Pancreas (tissue), 10 donors: ENCODE measurements at regions not wholly inside any gene's neighbourhood (a gene's known extent, or its start where the extent isn't known, plus 50 kb on each side); places are given as distances from the start of the nearest gene placed in this dataset.
A peak's percentile ranks its signal among the peaks of the same experiment; 100 is the strongest.

ENCODE experiments used
- ATAC-seq, 4 donors: fragments of 200-7000 bp; cut with Tn5 transposase; one replicate each; pipeline versions ENCODE4 v1.8.0 to v1.9.1; 2020; ENCODE audit warnings: mild to moderate bottlenecking in 4 of 4, moderate library complexity in 4 of 4
- DNase-seq, 6 donors: peaks; one replicate each; pipeline ENCODE4 v3.0.0-alpha.2; 2020
- FAIRE-seq: peaks from 2 replicates; lab custom pipeline; 2012; peaks lifted over from hg19 to GRCh38; lab: Jason Lieb, UNC
- H3K27ac ChIP-seq, 4 donors: fragments of 200-600 bp; sonication (generic); 1 replicate in 3 of 4; 2 replicates in 1 of 4; pipeline versions ENCODE4 v1.5.0 to v1.8.0; 2020
- H3K27me3 ChIP-seq, 4 donors: fragments of 200-600 bp; one replicate each; pipeline ENCODE4 v1.8.0; 2021
- H3K36me3 ChIP-seq, 3 donors: fragments of 200-600 bp; sonication (generic) in 1 of 3; one replicate each; pipeline versions ENCODE4 v1.5.0 to v1.8.0; 2020 to 2021
- H3K4me1 ChIP-seq, 3 donors: fragments of 200-600 bp; one replicate each; pipeline ENCODE4 v1.8.0; 2021
- H3K4me3 ChIP-seq, 4 donors: fragments of 200-600 bp; sonication (generic) in 2 of 4; one replicate each; pipeline versions ENCODE4 v1.5.0 to v1.8.0; 2020 to 2021
- H3K9me3 ChIP-seq, 4 donors: fragments of 200-600 bp; one replicate each; pipeline ENCODE4 v1.8.0; 2021
- WGBS, 2 donors: extraction: QIAGEN DNeasy Blood & Tissue Kit; methylation state at CpG; one replicate each; pipeline ENCODE4 v1.1.7; 2013; 5-methylcytosine and 5-hydroxymethylcytosine counted together
- intact Hi-C, 3 donors: fragments of 100-400 bp; cut with DNase I; formaldehyde crosslinking; loops; one replicate each; pipeline versions ENCODE4 v1.11.1 to v1.14.2; 2022
- TF ChIP-seq, protein P1 (sequence below), 4 donors: fragments of 200-600 bp; sonication (generic) in 3 of 4; IDR thresholded peaks; one replicate each; pipeline versions ENCODE4 v1.5.0 to v1.8.0; 2021; ENCODE audit warnings: antibody characterized with exemption in 4 of 4
- donor health status: healthy with polysubstance abuse.
- donor health status: DM: no; HTN: no; CAD: no; lungs with moderate emphysema.
- donor health status: DM: no; HTN: no; CAD: no.
- donor health status: control.
- donor health status: control.
- donor health status: Bipolar disorder and iron deficiency.
- donor health status: DM: yes; HTN: yes; CAD: no.
- donor health status: DM: no; HTN: no; CAD: no.
- donor health status: DM: no; HTN: no; CAD: no.
- donor health status: DM: yes; HTN: yes; CAD: no.

DNA sequence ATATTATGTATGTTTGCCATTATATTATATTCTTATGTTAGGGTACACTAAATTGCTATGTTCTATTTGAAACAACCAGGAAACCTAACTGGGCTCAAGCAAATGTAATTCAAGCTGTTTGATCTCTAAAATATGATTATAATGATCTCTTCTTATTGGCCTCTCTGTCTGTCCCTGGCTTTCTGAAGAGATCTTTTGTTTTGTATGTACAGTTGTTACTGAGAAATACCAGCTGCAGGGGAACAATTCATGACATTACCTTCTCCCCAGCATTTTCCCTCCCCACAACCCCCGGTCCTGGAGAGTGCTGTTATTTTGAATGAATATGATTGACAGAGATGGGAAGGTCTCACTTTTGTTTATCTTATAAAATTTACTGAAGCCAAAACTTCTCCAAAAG is 54.8 kb upstream of the CD28 start:
- no peak for ATAC-seq
- peak; percentile 17 for FAIRE-seq

DNA sequence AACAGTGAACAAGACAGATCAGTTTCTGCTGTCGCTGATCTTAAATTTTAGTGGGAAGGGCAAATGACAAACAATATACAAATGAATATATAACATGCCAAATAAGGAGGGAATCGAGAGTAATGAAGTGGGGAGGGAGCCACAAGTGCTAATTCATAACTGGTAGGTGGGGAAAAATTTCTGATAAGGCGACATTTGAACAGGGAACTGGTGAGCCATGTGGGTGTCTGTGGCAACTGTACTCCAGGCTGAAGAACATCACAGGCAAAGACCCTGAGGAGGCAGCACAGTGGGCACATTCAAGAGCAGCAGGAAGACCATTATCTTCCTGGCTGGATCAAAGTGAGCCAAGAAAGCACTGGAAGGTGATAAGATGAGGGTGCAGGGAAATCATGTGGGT is 51.6 kb upstream of the CD28 start:
- H3K36me3 ChIP-seq, result no peaks in the 10 kb centered on the region
- H3K4me1 ChIP-seq, result peaks cover under 1 to 23% (median 12%) of the 10 kb centered on the region in 3 donors
- H3K27me3 ChIP-seq, result no peaks in the 10 kb centered on the region
- no peak for DNase-seq
- TF ChIP-seq, protein P1, sequence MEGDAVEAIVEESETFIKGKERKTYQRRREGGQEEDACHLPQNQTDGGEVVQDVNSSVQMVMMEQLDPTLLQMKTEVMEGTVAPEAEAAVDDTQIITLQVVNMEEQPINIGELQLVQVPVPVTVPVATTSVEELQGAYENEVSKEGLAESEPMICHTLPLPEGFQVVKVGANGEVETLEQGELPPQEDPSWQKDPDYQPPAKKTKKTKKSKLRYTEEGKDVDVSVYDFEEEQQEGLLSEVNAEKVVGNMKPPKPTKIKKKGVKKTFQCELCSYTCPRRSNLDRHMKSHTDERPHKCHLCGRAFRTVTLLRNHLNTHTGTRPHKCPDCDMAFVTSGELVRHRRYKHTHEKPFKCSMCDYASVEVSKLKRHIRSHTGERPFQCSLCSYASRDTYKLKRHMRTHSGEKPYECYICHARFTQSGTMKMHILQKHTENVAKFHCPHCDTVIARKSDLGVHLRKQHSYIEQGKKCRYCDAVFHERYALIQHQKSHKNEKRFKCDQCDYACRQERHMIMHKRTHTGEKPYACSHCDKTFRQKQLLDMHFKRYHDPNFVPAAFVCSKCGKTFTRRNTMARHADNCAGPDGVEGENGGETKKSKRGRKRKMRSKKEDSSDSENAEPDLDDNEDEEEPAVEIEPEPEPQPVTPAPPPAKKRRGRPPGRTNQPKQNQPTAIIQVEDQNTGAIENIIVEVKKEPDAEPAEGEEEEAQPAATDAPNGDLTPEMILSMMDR (IDR thresholded peaks at IDR 0.05), result no peak
- no peak overlapping the region for H3K4me3 ChIP-seq
- no peak overlapping the region for H3K27ac ChIP-seq
- 83 to 87% methylated on average over 3 of the region's 3 CpGs for WGBS, 2 donors
- no peak for ATAC-seq
- intact Hi-C loops, result no loop called here
- FAIRE-seq, result no peak
- H3K9me3 ChIP-seq, result no peaks in the 10 kb centered on the region

More for the DNA sequence above, 54.8 kb upstream of the CD28 start:
- no peak for DNase-seq
- Histone ChIP-seq H3K27me3 (no peaks in the 10 kb centered on the region), H3K27ac (no peak overlapping the region), H3K9me3 (no peaks in the 10 kb centered on the region), H3K4me3 (no peak overlapping the region), H3K36me3 (no peaks in the 10 kb centered on the region), H3K4me1 (peaks cover 15 to 45% (median 33%) of the 10 kb centered on the region in 3 donors)
- intact Hi-C loops, result no loop called here
- TF ChIP-seq, protein P1 (IDR thresholded peaks at IDR 0.05), result no peak
- WGBS, 2 donors, result 27 to 62% methylated on average over 1 of the region's 1 CpG

DNA sequence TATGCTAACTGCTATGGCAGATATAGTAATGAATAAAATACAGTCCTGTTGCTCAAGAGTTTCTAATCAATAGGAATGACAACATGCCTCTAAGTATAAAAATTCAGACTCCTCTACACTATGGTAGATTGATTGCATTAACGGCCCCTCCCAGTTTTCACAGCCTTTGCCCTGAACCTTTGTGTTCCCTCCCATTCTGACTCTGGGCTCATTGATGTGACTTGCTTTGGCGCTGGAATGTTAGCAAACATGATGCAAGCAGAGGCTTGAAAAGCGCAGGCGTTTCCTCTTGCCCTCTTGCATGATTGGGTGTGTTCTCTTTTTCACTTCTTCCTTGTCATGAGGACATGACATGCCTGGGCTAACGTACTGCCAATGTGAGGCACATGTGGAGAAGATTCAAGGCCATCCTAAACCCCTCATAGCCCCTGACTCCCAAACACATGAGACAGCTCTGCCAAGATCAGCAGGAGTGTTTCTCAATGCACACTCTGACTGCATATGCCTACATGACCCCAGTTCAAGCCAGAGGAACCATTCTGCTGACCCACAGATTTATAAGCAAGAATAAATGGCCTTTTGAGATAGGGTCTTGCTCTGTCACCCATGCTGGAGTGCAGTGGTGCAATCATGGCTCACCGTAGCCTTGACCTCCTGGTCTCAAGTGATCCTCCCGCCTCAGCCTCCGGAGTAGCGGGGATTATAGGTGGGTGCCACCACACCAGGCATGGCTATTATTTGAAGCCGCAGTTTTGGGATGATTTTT is 49.7 kb upstream of the CD28 start:
- WGBS, 2 donors, result 52 to 53% methylated on average over 10 of the region's 10 CpGs
- ATAC-seq (peak; percentile 80 to 92 (median 88)), DNase-seq (peak in 4 of 6 donors; percentile 34 to 76 (median 56)), FAIRE-seq (peak; percentile 23)
- intact Hi-C loops, result no loop called here
- H3K36me3 ChIP-seq, result no peaks in the 10 kb centered on the region
- H3K4me3 ChIP-seq, result no peak overlapping the region
- H3K27me3 ChIP-seq, result no peaks in the 10 kb centered on the region
- peak overlapping the region in 2 of 4 donors; percentile 20 to 58 for H3K27ac ChIP-seq
- H3K4me1 ChIP-seq, result peaks cover 0 to 15% (median 7%) of the 10 kb centered on the region in 3 donors
- H3K9me3 ChIP-seq, result no peaks in the 10 kb centered on the region
- TF ChIP-seq, protein P1 (IDR thresholded peaks at IDR 0.05), result no peak
